HEK293 (cell line): ENCODE measurements at regions not wholly inside any gene's neighbourhood (a gene's known extent, or its start where the extent isn't known, plus 50 kb on each side); places are given as distances from the start of the nearest gene placed in this dataset.

ENCODE experiments used
- CTCF ChIP-seq: fragments of 450-650 bp; formaldehyde crosslinking; IDR thresholded peaks from 2 replicates; pipeline ENCODE4 v1.5.1; 2016; ENCODE audit warnings: missing biosample characterization, missing genetic modification characterization
- KLF9 ChIP-seq: fragments of 450-650 bp; formaldehyde crosslinking; IDR thresholded peaks from 2 replicates; pipeline ENCODE4 v1.5.1; 2016; ENCODE audit warnings: missing biosample characterization, missing genetic modification characterization, low read depth
- REST ChIP-seq: fragments of 450-650 bp; formaldehyde crosslinking; IDR thresholded peaks from 2 replicates; pipeline ENCODE4 v1.5.1; 2016; ENCODE audit warnings: missing biosample characterization, missing genetic modification characterization
- ZNF585B ChIP-seq: fragments of 450-650 bp; formaldehyde crosslinking; IDR thresholded peaks from 2 replicates; pipeline ENCODE4 v1.5.1; 2016; ENCODE audit warnings: missing biosample characterization, missing genetic modification characterization

- TF ChIP-seq CTCF (tag by site-specific recombination), result no peak
- TF ChIP-seq ZNF585B, result no peak
- TF ChIP-seq REST (tag by site-specific recombination), result no peak
- TF ChIP-seq KLF9 (tag by site-specific recombination), result no peak
Measured at GRCh38 chr11:119804698-119805097, 75.7 kb upstream of the NECTIN1 start.
